ENCODE measurements at regions not wholly inside any gene's neighbourhood (a gene's known extent, or its start where the extent isn't known, plus 50 kb on each side); places are given as distances from the start of the nearest gene placed in this dataset.

DNA sequence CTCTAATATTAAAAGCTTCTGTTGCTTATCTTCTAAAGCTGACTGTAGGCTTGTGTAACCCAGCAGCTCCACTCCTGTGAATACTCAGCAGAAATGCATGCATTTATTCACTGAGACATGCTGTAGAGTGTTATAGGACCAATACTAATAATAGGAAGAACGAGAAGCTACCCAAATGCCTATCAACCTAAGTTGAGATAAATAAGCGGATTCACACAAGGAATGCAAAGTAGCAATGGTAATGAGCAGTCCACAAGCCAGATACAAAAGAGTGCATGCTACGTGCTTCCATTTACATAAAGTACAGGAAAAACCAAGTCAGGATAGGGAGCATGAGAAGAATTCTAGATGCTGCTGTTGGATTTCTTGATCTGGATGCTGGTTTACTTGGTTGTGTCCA lies 155.9 kb downstream of the AASDH start:
- Histone ChIP-seq H3K4ac (replicated peaks; ENCODE audit: insufficient read length, low read depth, low read length) (no peak overlapping the region), H2BK20ac (ENCODE audit: low read length) (no peak overlapping the region), H3K79me1 (ENCODE audit: low read depth, low read length) (no peaks in the 10 kb centered on the region), H4K5ac (ENCODE audit: insufficient read length, low read depth, low read length) (no peak overlapping the region), H4K20me1 (replicated peaks in 1 of 2; ENCODE audit: control insufficient read depth in 1 of 2, insufficient read depth in 2 of 2, low read length in 2 of 2) (no peaks in the 10 kb centered on the region), H3K79me2 (ENCODE audit: control insufficient read depth in 1 of 2, insufficient read depth in 2 of 2, low read length in 2 of 2) (no peaks in the 10 kb centered on the region), H3K18ac (ENCODE audit: extremely low read depth, low read length) (no peak overlapping the region), H2AK5ac (ENCODE audit: low read depth, low read length) (no peak overlapping the region), H2BK15ac (ENCODE audit: low read length) (no peak overlapping the region), H2BK12ac (ENCODE audit: low read depth, low read length) (no peak overlapping the region), H3K23ac (ENCODE audit: insufficient read length) (no peak overlapping the region), H2AFZ (ENCODE audit: low read length) (no peak overlapping the region), H4K8ac (ENCODE audit: extremely low read depth, insufficient read depth, low read length) (no peak overlapping the region), H3K56ac (replicated peaks; ENCODE audit: insufficient read length, low read depth, low read length) (no peak overlapping the region), H3K9me3 (ENCODE audit: insufficient read depth in 2 of 2, low read depth in 1 of 2, low read length in 1 of 2) (peaks cover 2 to 3% of the 10 kb centered on the region in 2 experiments; a peak in 1 of 4 replicates), H3K4me1 (replicated peaks in 1 of 4; ENCODE audit: control insufficient read depth in 3 of 4, insufficient read depth in 4 of 4, low read length in 3 of 4) (peaks cover 0 to 7% (median 3%) of the 10 kb centered on the region in 4 experiments; a peak in 2 of 7 replicates), H3K14ac (ENCODE audit: insufficient read length) (no peak overlapping the region), H3K23me2 (ENCODE audit: low read depth, low read length) (no peaks in the 10 kb centered on the region; the same call in 1 of the 2 replicates), H3K36me3 (ENCODE audit: control insufficient read depth in 2 of 4, insufficient read depth in 4 of 4, low read length in 3 of 4) (no peaks in the 10 kb centered on the region), H3K27ac (ENCODE audit: low read depth, low read length) (no peak overlapping the region), H3K9ac (replicated peaks in 1 of 4; ENCODE audit: extremely low read depth in 1 of 4, low read depth in 3 of 4, low read length in 3 of 4) (no peak overlapping the region), H2BK5ac (ENCODE audit: low read depth, low read length) (no peak overlapping the region), H3K4me2 (ENCODE audit: insufficient read depth in 1 of 2, low read depth in 2 of 2, low read length in 2 of 2) (no peak overlapping the region), H4K91ac (replicated peaks; ENCODE audit: insufficient read length, low read length) (no peak overlapping the region), H3K4me3 (ENCODE audit: extremely low read depth in 1 of 4, insufficient read depth in 2 of 4, low read depth in 3 of 4, low read length in 4 of 4) (no peak overlapping the region), H2BK120ac (replicated peaks; ENCODE audit: low read depth, low read length) (no peak overlapping the region), H3K27me3 (replicated peaks in 1 of 4; ENCODE audit: control insufficient read depth in 3 of 4, extremely low read depth in 1 of 4, insufficient read depth in 3 of 4, low read length in 3 of 4) (no peaks in the 10 kb centered on the region)
- DNase-seq (ENCODE audit: low read depth in 1 of 2, low spot score in 2 of 2) (no peak), FAIRE-seq (peak; percentile 57)
- ChIA-PET POLR2A (ENCODE audit: partially characterized antibody) (no interaction called here), CTCF (ENCODE audit: partially characterized antibody) (no interaction called here)
- WGBS, 2 experiments (ENCODE audit: extremely low coverage in 1 of 2, insufficient coverage in 1 of 2, insufficient read length in 1 of 2, insufficient replicate concordance in 2 of 2, low coverage in 1 of 2, low lambda C conversion rate in 2 of 2, missing lambda C conversion rate in 1 of 2) = 92% methylated on average over 3 of the region's 3 CpGs; no CpG with 5 or more reads in 1 of the 2 experiments
- TF ChIP-seq POLR2AphosphoS5 (IDR thresholded peaks at IDR 0.05; ENCODE audit: low read depth, low read length) (no peak), TAF7 (optimal IDR thresholded peaks at IDR 0.05; ENCODE audit: borderline replicate concordance, low read depth, low read length) (no peak), PHF8 (conservative IDR thresholded peaks at IDR 0.05; ENCODE audit: low read depth, low read length) (no peak), HDAC6 (IDR thresholded peaks at IDR 0.05; ENCODE audit: low read depth, low read length) (no peak), SUZ12 (IDR thresholded peaks at IDR 0.05; ENCODE audit: low read length) (no peak), SIX5 (IDR thresholded peaks at IDR 0.05; ENCODE audit: low read depth, low read length) (no peak), BRCA1 (IDR thresholded peaks at IDR 0.05; ENCODE audit: low read depth, low read length) (no peak), KDM4A (IDR thresholded peaks at IDR 0.05; ENCODE audit: low read depth, low read length, severe bottlenecking) (no peak), RAD21 (IDR thresholded peaks at IDR 0.05 in 1 of 2, conservative IDR thresholded peaks at IDR 0.05 in 1 of 2; ENCODE audit: low read depth in 2 of 2, low read length in 2 of 2) (no peak), FOSL1 (IDR thresholded peaks at IDR 0.05; ENCODE audit: insufficient read depth, low read depth, low read length) (no peak), YY1 (IDR thresholded peaks at IDR 0.05; ENCODE audit: low read depth, low read length) (no peak), EZH2 (IDR thresholded peaks at IDR 0.05; ENCODE audit: low read depth, low read length, severe bottlenecking) (no peak), TBP (IDR thresholded peaks at IDR 0.05; ENCODE audit: low read depth, low read length) (no peak), KDM5A (IDR thresholded peaks at IDR 0.05; ENCODE audit: low read length) (no peak), SP2 (IDR thresholded peaks at IDR 0.05; ENCODE audit: low read length) (no peak), SP1 (IDR thresholded peaks at IDR 0.05; ENCODE audit: low read depth, low read length) (no peak)
